Body of pancreas (tissue), 4 donors: ENCODE measurements at regions not wholly inside any gene's neighbourhood (a gene's known extent, or its start where the extent isn't known, plus 50 kb on each side); places are given as distances from the start of the nearest gene placed in this dataset.

Experiments
- ATAC-seq: fragments of 150-250 bp; one replicate; pipeline ENCODE4 v1.9.1; 2016
- DNase-seq, 4 donors: peaks; one replicate each; pipeline ENCODE4 v3.0.0-alpha.2; 2019
- H3K27ac ChIP-seq, 4 donors: fragments of 200-600 bp; sonication (generic); 1 replicate in 3 of 4; 2 replicates in 1 of 4; pipeline versions ENCODE4 v1.5.1 to v1.6.1; 2016 to 2019; ENCODE audit warnings: mild to moderate bottlenecking in 1 of 4, mixed read lengths in 1 of 4, moderate library complexity in 1 of 4
- H3K27me3 ChIP-seq, 2 donors: fragments of 200-600 bp; sonication (generic); one replicate each; pipeline ENCODE4 v1.6.0; 2016; ENCODE audit warnings: mild to moderate bottlenecking in 1 of 2
- H3K36me3 ChIP-seq, 2 donors: fragments of 200-600 bp; sonication (generic); replicated peaks in 1 of 2; 2 replicates each; pipeline ENCODE4 v1.5.1; 2016; ENCODE audit warnings: low read depth in 2 of 2; ENCODE audit not compliant: insufficient read depth in 1 of 2
- H3K4me1 ChIP-seq: fragments of 200-600 bp; sonication (generic); one replicate; pipeline ENCODE4 v1.6.0; 2016
- H3K4me3 ChIP-seq, 2 donors: fragments of 200-600 bp; sonication (generic); 1 replicate in 1 of 2; 2 replicates in 1 of 2; pipeline ENCODE4 v1.5.1; 2016 to 2019
- H3K9me3 ChIP-seq, 3 donors: fragments of 200-600 bp; sonication (generic); 1 replicate in 2 of 3; 2 replicates in 1 of 3; pipeline ENCODE4 v1.5.1; 2016
- CTCF ChIP-seq, 7 experiments: fragments of 450-650 bp in 4 of 7; fragments of 200-600 bp in 3 of 7; sonication (generic) in 3 of 7; IDR thresholded peaks; one replicate each; pipeline ENCODE4 v1.5.1; 2016 to 2019; ENCODE audit warnings: antibody characterized with exemption in 7 of 7
- POLR2A ChIP-seq, 3 donors: fragments of 450-650 bp; IDR thresholded peaks; one replicate each; pipeline ENCODE4 v1.6.1; 2016; ENCODE audit warnings: antibody characterized with exemption in 3 of 3, mild to moderate bottlenecking in 2 of 3
- WGBS, 2 donors: methylation state at CpG; one replicate each; pipeline ENCODE4 v1.1.5; 2017; 5-methylcytosine and 5-hydroxymethylcytosine counted together
- intact Hi-C: fragments of 100-400 bp; cut with DNase I; formaldehyde crosslinking; loops from one replicate; pipeline ENCODE4 v1.15.1; 2023

GRCh38 chr4:22957774-22958309, 265.1 kb downstream of the GBA3 start:
- Histone ChIP-seq H3K36me3 (no peaks in the 10 kb centered on the region), H3K27me3 (no peaks in the 10 kb centered on the region), H3K4me3 (no peak overlapping the region), H3K4me1 (no peaks in the 10 kb centered on the region), H3K27ac (no peak overlapping the region), H3K9me3 (no peaks in the 10 kb centered on the region)
- intact Hi-C loops, result no loop called here
- no peak for ATAC-seq
- 38 to 75% methylated on average over 1 of the region's 1 CpG for WGBS, 2 donors
- TF ChIP-seq POLR2A (IDR thresholded peaks at IDR 0.05) (no peak), CTCF (IDR thresholded peaks at IDR 0.05) (no peak)
- no peak for DNase-seq

GRCh38 chr4:22949161-22949855, 256.6 kb downstream of the GBA3 start:
- no peak for ATAC-seq
- Histone ChIP-seq H3K27ac (no peak overlapping the region), H3K4me3 (no peak overlapping the region), H3K9me3 (no peaks in the 10 kb centered on the region), H3K36me3 (no peaks in the 10 kb centered on the region), H3K4me1 (no peaks in the 10 kb centered on the region), H3K27me3 (no peaks in the 10 kb centered on the region)
- 61 to 62% methylated on average over 6 of the region's 6 CpGs for WGBS, 2 donors
- DNase-seq, result no peak
- no peak for TF ChIP-seq CTCF (IDR thresholded peaks at IDR 0.05)
- no peak for TF ChIP-seq POLR2A (IDR thresholded peaks at IDR 0.05)
- intact Hi-C loops, result no loop called here

- Histone ChIP-seq H3K27me3 (no peaks in the 10 kb centered on the region), H3K36me3 (no peaks in the 10 kb centered on the region), H3K4me1 (no peaks in the 10 kb centered on the region), H3K27ac (no peak overlapping the region), H3K9me3 (no peaks in the 10 kb centered on the region), H3K4me3 (no peak overlapping the region)
- intact Hi-C loops, result no loop called here
- ATAC-seq (no peak), DNase-seq (no peak)
- TF ChIP-seq POLR2A (IDR thresholded peaks at IDR 0.05) (no peak), CTCF (IDR thresholded peaks at IDR 0.05) (no peak)
- 80 to 84% methylated on average over 5 of the region's 5 CpGs for WGBS, 2 donors
Measured at GRCh38 chr4:22947851-22948250, 255.1 kb downstream of the GBA3 start.

GRCh38 chr4:22942920-22943559, 250.3 kb downstream of the GBA3 start:
- peaks cover 14% of the 10 kb centered on the region for H3K4me1 ChIP-seq
- 84% methylated on average over 6 of the region's 6 CpGs for WGBS, 2 donors
- intact Hi-C loops, result no loop called here
- no peak overlapping the region for H3K4me3 ChIP-seq
- ATAC-seq (no peak), DNase-seq (no peak)
- peaks cover 0 to 4% (median 0%) of the 10 kb centered on the region in 3 donors for H3K9me3 ChIP-seq
- H3K27me3 ChIP-seq, result no peaks in the 10 kb centered on the region
- no peak overlapping the region for H3K27ac ChIP-seq
- H3K36me3 ChIP-seq, result no peaks in the 10 kb centered on the region
- no peak for TF ChIP-seq CTCF (IDR thresholded peaks at IDR 0.05)
